K562 (cell line): ENCODE measurements at regions not wholly inside any gene's neighbourhood (a gene's known extent, or its start where the extent isn't known, plus 50 kb on each side); places are given as distances from the start of the nearest gene placed in this dataset.

Source experiments
- ATAC-seq: fragments of 200-7000 bp; cut with Tn5 transposase; 3 replicates; pipeline ENCODE4 v1.9.1; 2020; ENCODE audit warnings: moderate library complexity
- BruUV-seq: library from RNA; stranded (reverse); fragments of 400-500 nt; replicated peaks from 2 replicates; lab custom pipeline; 2021; lab: Mats Ljungman, UMichigan
- CTCF ChIA-PET: fragments of 300-600 bp; formaldehyde crosslinking; extraction: SDS; loops from one replicate; lab custom pipeline; 2021; ENCODE audit warnings: low intra/inter-chr PET ratio; lab: Yijun Ruan, JAX
- POLR2A ChIA-PET: fragments of 300-600, 350-650 bp; sonication (Branson Sonifier 250); formaldehyde crosslinking; extraction: SDS; loops from one replicate; lab custom pipeline; 2021; ENCODE audit warnings: antibody characterized with exemption, inconsistent platforms; lab: Yijun Ruan, JAX
- DNase-seq, 4 experiments: peaks; one replicate each; pipeline versions ENCODE4 v3.0.0 to v3.0.0-alpha.2; 2011 to 2018; ENCODE audit warnings: low spot score in 3 of 4, mixed read lengths in 3 of 4; ENCODE audit errors: extremely low read depth in 1 of 4
- FAIRE-seq: peaks from 2 replicates; lab custom pipeline; 2011; peaks lifted over from hg19 to GRCh38; lab: Jason Lieb, UNC
- H2AFZ ChIP-seq: 2 replicates; pipeline ENCODE4 v1.6.0; 2011; ENCODE audit warnings: low read depth, low read length, control low read depth, inconsistent platforms
- H3K27ac ChIP-seq: fragments of 200-600 bp; 3 replicates; pipeline ENCODE4 v1.8.0; 2011; ENCODE audit warnings: low read depth, mild to moderate bottlenecking, control low read depth, inconsistent platforms, low read length, moderate library complexity, mixed read lengths; ENCODE audit errors: extremely low read depth
- H3K27me3 ChIP-seq, 2 experiments: fragments of 300-600 bp in 1 of 2; 2 replicates in 1 of 2; 3 replicates in 1 of 2; pipeline versions ENCODE4 v1.6.0 to v1.8.0; 2011; ENCODE audit warnings: inconsistent platforms in 2 of 2, low read length in 2 of 2, mild to moderate bottlenecking in 1 of 2, mixed read lengths in 1 of 2, moderate library complexity in 1 of 2; ENCODE audit not compliant: control insufficient read depth in 2 of 2, insufficient read depth in 2 of 2
- H3K36me3 ChIP-seq: fragments of 300-600 bp; 3 replicates; pipeline ENCODE4 v1.8.0; 2011; ENCODE audit warnings: mild to moderate bottlenecking, low read length, inconsistent platforms; ENCODE audit not compliant: control insufficient read depth, insufficient read depth
- H3K4me1 ChIP-seq, 2 experiments: fragments of 200-600 bp in 1 of 2; replicated peaks in 1 of 2; 2 replicates in 1 of 2; 3 replicates in 1 of 2; pipeline versions ENCODE4 v1.5.1 to v1.8.0; 2011; ENCODE audit warnings: inconsistent platforms in 2 of 2, low read length in 2 of 2, mild to moderate bottlenecking in 1 of 2, mixed read lengths in 1 of 2, moderate library complexity in 1 of 2; ENCODE audit not compliant: control insufficient read depth in 2 of 2, insufficient read depth in 2 of 2
- H3K4me2 ChIP-seq: 2 replicates; pipeline ENCODE4 v1.6.1; 2011; ENCODE audit warnings: low read length, control low read depth, inconsistent platforms, mixed read lengths; ENCODE audit not compliant: insufficient read depth
- H3K4me3 ChIP-seq: fragments of 200-600 bp; sonication (generic), shearing (Covaris generic); 2 replicates; pipeline ENCODE4 v1.5.1; 2016; ENCODE audit warnings: control low read depth, inconsistent platforms
- H3K79me2 ChIP-seq: fragments of 200-600 bp; 3 replicates; pipeline ENCODE4 v1.8.0; 2011; ENCODE audit warnings: low read length, inconsistent platforms; ENCODE audit not compliant: control insufficient read depth, insufficient read depth
- H3K9ac ChIP-seq, 2 experiments: 2 replicates each; pipeline versions ENCODE4 v1.6.0 to v1.6.1; 2011; ENCODE audit warnings: low read depth in 2 of 2, low read length in 2 of 2, control low read depth in 1 of 2, inconsistent platforms in 1 of 2, mild to moderate bottlenecking in 1 of 2, mixed read lengths in 1 of 2; ENCODE audit not compliant: insufficient read depth in 1 of 2
- H3K9me1 ChIP-seq: one replicate; pipeline ENCODE4 v1.6.0; 2011; ENCODE audit warnings: inconsistent platforms, mild to moderate bottlenecking, low read length, moderate library complexity; ENCODE audit not compliant: control insufficient read depth, insufficient read depth
- H3K9me3 ChIP-seq: replicated peaks from 2 replicates; pipeline ENCODE4 v1.5.1; 2011; ENCODE audit warnings: low read depth, low read length, inconsistent platforms; ENCODE audit not compliant: control insufficient read depth, insufficient read depth
- H4K20me1 ChIP-seq: replicated peaks from 2 replicates; pipeline ENCODE4 v1.6.1; 2011; ENCODE audit warnings: low read length, inconsistent platforms, mixed read lengths; ENCODE audit not compliant: control insufficient read depth, insufficient read depth
- CSDE1 ChIP-seq, 2 experiments: fragments of 450-650 bp; IDR thresholded peaks; 2 replicates each; pipeline ENCODE4 v1.6.1; 2016; ENCODE audit warnings: mild to moderate bottlenecking in 1 of 2
- ESRRA ChIP-seq: fragments of 450-650 bp; IDR thresholded peaks from 2 replicates; pipeline ENCODE4 v1.6.1; 2014; ENCODE audit warnings: low read depth, mild to moderate bottlenecking, moderate library complexity, borderline replicate concordance
- TRIM28 ChIP-seq: fragments of 450-650 bp; IDR thresholded peaks from 2 replicates; pipeline ENCODE4 v1.6.1; 2017
- ZBTB17 ChIP-seq: fragments of 450-650 bp; formaldehyde crosslinking; IDR thresholded peaks from 2 replicates; pipeline ENCODE4 v1.4.0; 2020; ENCODE audit warnings: mild to moderate bottlenecking
- WGBS: fragments of 100-300 bp; shearing (Covaris generic); methylation state at CpG from one replicate; pipeline ENCODE4 v1.1.6; 2016; ENCODE audit warnings: low coverage, mixed read lengths; ENCODE audit not compliant: insufficient coverage; ENCODE audit errors: missing lambda C conversion rate; 5-methylcytosine and 5-hydroxymethylcytosine counted together
- in situ Hi-C: fragments of 300-500 bp; cut with MboI; formaldehyde crosslinking; loops from 4 replicates; pipeline ENCODE4 v1.15.0; 2018; ENCODE audit warnings: inconsistent platforms, mixed read lengths
- intact Hi-C: fragments of 100-400 bp; cut with micrococcal nuclease; formaldehyde crosslinking; loops from 2 replicates; pipeline ENCODE4 v1.14.2; 2022
- TF ChIP-seq, protein P1 (sequence below), 2 experiments: fragments of 450-650 bp; IDR thresholded peaks; 2 replicates each; pipeline ENCODE4 v1.6.1; 2018; ENCODE audit warnings: mild to moderate bottlenecking in 2 of 2, low read depth in 1 of 2; ENCODE audit not compliant: partially characterized antibody in 2 of 2

DNA sequence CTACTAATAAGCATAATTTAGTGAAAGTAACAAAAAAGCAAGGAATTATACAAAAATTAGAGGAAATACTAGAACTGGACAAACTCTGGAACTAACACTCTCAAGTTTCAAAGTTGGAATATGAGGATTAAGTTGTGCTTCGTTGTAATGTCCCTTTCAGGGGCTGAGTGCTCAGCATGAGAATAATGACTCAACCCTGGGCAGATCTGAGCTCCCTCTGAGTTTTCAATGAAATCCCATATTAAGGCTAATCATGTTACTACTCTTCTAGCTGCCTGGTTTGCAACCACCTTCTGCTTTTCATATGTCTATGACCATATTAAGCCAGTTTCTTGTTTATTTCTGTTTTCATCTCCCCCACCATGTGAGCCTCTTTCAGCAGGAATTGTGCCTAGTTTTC lies 274.9 kb upstream of the LRRTM4 start:
- Histone ChIP-seq H3K79me2 (no peaks in the 10 kb centered on the region), H3K9me3 (no peaks in the 10 kb centered on the region), H3K27me3 (no peaks in the 10 kb centered on the region), H3K4me1 (no peaks in the 10 kb centered on the region), H3K4me3 (no peak overlapping the region), H3K36me3 (no peaks in the 10 kb centered on the region), H3K9ac (no peak overlapping the region), H3K27ac (no peak overlapping the region), H2AFZ (no peak overlapping the region), H3K4me2 (no peak overlapping the region), H4K20me1 (no peaks in the 10 kb centered on the region), H3K9me1 (no peaks in the 10 kb centered on the region)
- in situ Hi-C loops, result no loop called here
- TF ChIP-seq ZBTB17 (CRISPR knock-in tag) (no peak), TRIM28 (no peak), CSDE1 (IDR thresholded peaks at IDR 0.05) (no peak), ESRRA (no peak)
- TF ChIP-seq, protein P1, sequence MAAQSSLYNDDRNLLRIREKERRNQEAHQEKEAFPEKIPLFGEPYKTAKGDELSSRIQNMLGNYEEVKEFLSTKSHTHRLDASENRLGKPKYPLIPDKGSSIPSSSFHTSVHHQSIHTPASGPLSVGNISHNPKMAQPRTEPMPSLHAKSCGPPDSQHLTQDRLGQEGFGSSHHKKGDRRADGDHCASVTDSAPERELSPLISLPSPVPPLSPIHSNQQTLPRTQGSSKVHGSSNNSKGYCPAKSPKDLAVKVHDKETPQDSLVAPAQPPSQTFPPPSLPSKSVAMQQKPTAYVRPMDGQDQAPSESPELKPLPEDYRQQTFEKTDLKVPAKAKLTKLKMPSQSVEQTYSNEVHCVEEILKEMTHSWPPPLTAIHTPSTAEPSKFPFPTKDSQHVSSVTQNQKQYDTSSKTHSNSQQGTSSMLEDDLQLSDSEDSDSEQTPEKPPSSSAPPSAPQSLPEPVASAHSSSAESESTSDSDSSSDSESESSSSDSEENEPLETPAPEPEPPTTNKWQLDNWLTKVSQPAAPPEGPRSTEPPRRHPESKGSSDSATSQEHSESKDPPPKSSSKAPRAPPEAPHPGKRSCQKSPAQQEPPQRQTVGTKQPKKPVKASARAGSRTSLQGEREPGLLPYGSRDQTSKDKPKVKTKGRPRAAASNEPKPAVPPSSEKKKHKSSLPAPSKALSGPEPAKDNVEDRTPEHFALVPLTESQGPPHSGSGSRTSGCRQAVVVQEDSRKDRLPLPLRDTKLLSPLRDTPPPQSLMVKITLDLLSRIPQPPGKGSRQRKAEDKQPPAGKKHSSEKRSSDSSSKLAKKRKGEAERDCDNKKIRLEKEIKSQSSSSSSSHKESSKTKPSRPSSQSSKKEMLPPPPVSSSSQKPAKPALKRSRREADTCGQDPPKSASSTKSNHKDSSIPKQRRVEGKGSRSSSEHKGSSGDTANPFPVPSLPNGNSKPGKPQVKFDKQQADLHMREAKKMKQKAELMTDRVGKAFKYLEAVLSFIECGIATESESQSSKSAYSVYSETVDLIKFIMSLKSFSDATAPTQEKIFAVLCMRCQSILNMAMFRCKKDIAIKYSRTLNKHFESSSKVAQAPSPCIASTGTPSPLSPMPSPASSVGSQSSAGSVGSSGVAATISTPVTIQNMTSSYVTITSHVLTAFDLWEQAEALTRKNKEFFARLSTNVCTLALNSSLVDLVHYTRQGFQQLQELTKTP (IDR thresholded peaks at IDR 0.05; ENCODE audit: low read depth in 1 of 2, partially characterized antibody in 2 of 2), result no peak
- no TSS peak for BruUV-seq
- WGBS, result 0% methylated on average over 1 of the region's 1 CpG
- ChIA-PET CTCF (no interaction called here), POLR2A (no interaction called here)
- ATAC-seq, result no peak
- intact Hi-C loops, result no loop called here
- DNase-seq, result no peak
- FAIRE-seq, result no peak
